SK-N-SH (cell line): ENCODE measurements at regions not wholly inside any gene's neighbourhood (a gene's known extent, or its start where the extent isn't known, plus 50 kb on each side); places are given as distances from the start of the nearest gene placed in this dataset.

Experiments
- CTCF ChIA-PET: fragments of 300-600, 350-600 bp; formaldehyde crosslinking; extraction: SDS; loops from one replicate; lab custom pipeline; 2021; lab: Yijun Ruan, JAX
- POLR2A ChIA-PET: fragments of 350-600 bp; sonication (Branson Sonifier 250); formaldehyde crosslinking; extraction: SDS; loops from one replicate; lab custom pipeline; 2020; ENCODE audit warnings: antibody characterized with exemption, inconsistent platforms; lab: Yijun Ruan, JAX
- DNase-seq: peaks from one replicate; pipeline ENCODE4 v3.0.0; 2012
- H2AFZ ChIP-seq: fragments of 200-600 bp; sonication (generic); 2 replicates; pipeline ENCODE4 v1.8.1; 2016; ENCODE audit warnings: antibody characterized with exemption, mild to moderate bottlenecking, low read depth
- H3F3A ChIP-seq: fragments of 200-600 bp; sonication (generic); replicated peaks from 2 replicates; pipeline ENCODE3; 2016; ENCODE audit warnings: antibody characterized with exemption, mild to moderate bottlenecking; ENCODE audit not compliant: insufficient read depth
- H3K27ac ChIP-seq, 2 experiments: fragments of 200-500 bp in 1 of 2; fragments of 200-600 bp in 1 of 2; sonication (Bioruptor generic) in 1 of 2; sonication (generic), shearing (Covaris generic) in 1 of 2; 2 replicates each; pipeline versions ENCODE4 v1.5.1 to v1.6.1; 2014 to 2016; ENCODE audit warnings: low read depth in 2 of 2, inconsistent platforms in 1 of 2, low read length in 1 of 2, mild to moderate bottlenecking in 1 of 2, mixed read lengths in 1 of 2
- H3K27me3 ChIP-seq: fragments of 200-600 bp; sonication (generic), shearing (Covaris generic); 2 replicates; pipeline ENCODE4 v1.6.1; 2016; ENCODE audit warnings: mixed run types; ENCODE audit not compliant: insufficient read depth
- H3K36me3 ChIP-seq, 2 experiments: fragments of 200-500 bp in 1 of 2; fragments of 200-600 bp in 1 of 2; sonication (Bioruptor generic) in 1 of 2; sonication (generic) in 1 of 2; replicated peaks in 1 of 2; 2 replicates each; pipeline versions ENCODE3 to v1.5.1; 2014 to 2016; ENCODE audit warnings: low read length in 1 of 2, mild to moderate bottlenecking in 1 of 2; ENCODE audit not compliant: insufficient read depth in 2 of 2, control insufficient read depth in 1 of 2
- H3K4me1 ChIP-seq, 2 experiments: fragments of 200-500 bp in 1 of 2; fragments of 200-600 bp in 1 of 2; sonication (Bioruptor generic) in 1 of 2; sonication (generic), shearing (Covaris generic) in 1 of 2; 2 replicates each; pipeline versions ENCODE4 v1.5.1 to v1.6.1; 2014 to 2016; ENCODE audit warnings: low read depth in 1 of 2, low read length in 1 of 2, mixed run types in 1 of 2; ENCODE audit not compliant: insufficient read depth in 2 of 2, control insufficient read depth in 1 of 2
- H3K4me2 ChIP-seq: fragments of 200-600 bp; sonication (generic), shearing (Covaris generic); 2 replicates; pipeline ENCODE4 v1.6.1; 2017; ENCODE audit warnings: mixed run types
- H3K4me3 ChIP-seq, 2 experiments: fragments of 200-500 bp in 1 of 2; fragments of 200-600 bp in 1 of 2; sonication (Bioruptor generic) in 1 of 2; sonication (generic), shearing (Covaris generic) in 1 of 2; 2 replicates each; pipeline versions ENCODE4 v1.5.1 to v1.8.1; 2014 to 2016; ENCODE audit warnings: low read depth in 2 of 2, inconsistent platforms in 1 of 2, low read length in 1 of 2, mild to moderate bottlenecking in 1 of 2, mixed read lengths in 1 of 2, moderate library complexity in 1 of 2
- H3K79me2 ChIP-seq: fragments of 200-600 bp; sonication (generic); 2 replicates; pipeline ENCODE4 v1.8.1; 2017; ENCODE audit warnings: mild to moderate bottlenecking; ENCODE audit not compliant: insufficient read depth
- H3K9ac ChIP-seq: fragments of 200-600 bp; sonication (generic); 2 replicates; pipeline ENCODE4 v1.6.1; 2017; ENCODE audit warnings: mixed run types
- H3K9me2 ChIP-seq: fragments of 200-600 bp; sonication (generic); 2 replicates; pipeline ENCODE4 v1.6.1; 2017; ENCODE audit warnings: mixed run types
- H3K9me3 ChIP-seq: fragments of 200-600 bp; sonication (generic); 2 replicates; pipeline ENCODE4 v1.6.1; 2017; ENCODE audit warnings: mixed run types, mild to moderate bottlenecking, moderate library complexity
- H4K20me1 ChIP-seq: fragments of 200-600 bp; sonication (generic); 2 replicates; pipeline ENCODE4 v1.6.1; 2017; ENCODE audit warnings: mild to moderate bottlenecking, mixed run types; ENCODE audit not compliant: insufficient read depth
- CTCF ChIP-seq: fragments of 200-600 bp; sonication (generic); IDR thresholded peaks from 2 replicates; pipeline ENCODE4 v1.6.1; 2017; ENCODE audit warnings: antibody characterized with exemption, mild to moderate bottlenecking, moderate library complexity
- EP300 ChIP-seq, 2 experiments: IDR thresholded peaks; 2 replicates each; pipeline versions ENCODE4 v1.4.0 to v1.6.1; 2012; ENCODE audit warnings: borderline replicate concordance in 1 of 2, low read depth in 1 of 2, low read length in 1 of 2
- MAX ChIP-seq: IDR thresholded peaks from 2 replicates; pipeline ENCODE4 v1.4.0; 2012; ENCODE audit warnings: low read depth
- MXI1 ChIP-seq: IDR thresholded peaks from 2 replicates; pipeline ENCODE4 v1.6.1; 2012; ENCODE audit warnings: mild to moderate bottlenecking, low read depth, low read length, improper control_type of control experiment
- NFIC ChIP-seq: IDR thresholded peaks from 2 replicates; pipeline ENCODE4 v1.4.0; 2012; ENCODE audit warnings: borderline replicate concordance
- PBX3 ChIP-seq: IDR thresholded peaks from 2 replicates; pipeline ENCODE4; 2012
- RCOR1 ChIP-seq: fragments of 150-350 bp; IDR thresholded peaks from 2 replicates; pipeline ENCODE4 v1.6.1; 2017; ENCODE audit warnings: antibody characterized with exemption, low read length
- SMC3 ChIP-seq: IDR thresholded peaks from 2 replicates; pipeline ENCODE4 v1.6.1; 2012; ENCODE audit warnings: low read depth, low read length, improper control_type of control experiment
- TCF12 ChIP-seq: IDR thresholded peaks from 2 replicates; pipeline ENCODE4 v1.4.0; 2012
- TEAD4 ChIP-seq: IDR thresholded peaks from 2 replicates; pipeline ENCODE4 v1.4.0; 2012; ENCODE audit warnings: mild to moderate bottlenecking, borderline replicate concordance; ENCODE audit not compliant: insufficient read depth
- USF2 ChIP-seq: fragments of 150-350 bp; IDR thresholded peaks from 2 replicates; pipeline ENCODE4 v1.6.1; 2017; ENCODE audit warnings: antibody characterized with exemption, low read length, low read depth, borderline replicate concordance
- ZBTB33 ChIP-seq: IDR thresholded peaks from 2 replicates; pipeline ENCODE4 v1.4.0; 2012; ENCODE audit warnings: low read depth, borderline replicate concordance
- WGBS: methylation state at CpG from one replicate; pipeline ENCODE4 v1.1.6; 2017; ENCODE audit warnings: low lambda C conversion rate; 5-methylcytosine and 5-hydroxymethylcytosine counted together

- 17% methylated on average over 4 of the region's 4 CpGs for WGBS
- no peak overlapping the region for H2AFZ ChIP-seq
- H3K27me3 ChIP-seq, result no peaks in the 10 kb centered on the region
- DNase-seq, result no peak
- H3K27ac ChIP-seq, result no peak overlapping the region
- H3K4me3 ChIP-seq, result no peak overlapping the region
- H3K79me2 ChIP-seq, result no peaks in the 10 kb centered on the region
- H3F3A ChIP-seq, result no peaks in the 10 kb centered on the region
- H3K9me2 ChIP-seq, result no peaks in the 10 kb centered on the region
- no peaks in the 10 kb centered on the region for H4K20me1 ChIP-seq
- POLR2A ChIA-PET, result no interaction called here
- H3K4me1 ChIP-seq, result peaks cover 0 to 3% of the 10 kb centered on the region in 2 experiments; a peak in 1 of 4 replicates
- H3K36me3 ChIP-seq, result no peaks in the 10 kb centered on the region
- no peak overlapping the region for H3K9ac ChIP-seq
- H3K9me3 ChIP-seq, result no peaks in the 10 kb centered on the region
- CTCF ChIA-PET, result no interaction called here
- H3K4me2 ChIP-seq, result no peak overlapping the region
- no peak for TF ChIP-seq PBX3
- TF ChIP-seq ZBTB33, result no peak
- no peak for TF ChIP-seq CTCF
- TF ChIP-seq TCF12, result no peak
- TF ChIP-seq MXI1, result no peak
- no peak for TF ChIP-seq SMC3
- TF ChIP-seq EP300 (IDR thresholded peaks at IDR 0.05; ENCODE audit: borderline replicate concordance in 1 of 2, low read depth in 1 of 2, low read length in 1 of 2), result no peak
- no peak for TF ChIP-seq TEAD4
- TF ChIP-seq MAX, result no peak
- TF ChIP-seq RCOR1, result no peak
- TF ChIP-seq USF2, result no peak
- TF ChIP-seq NFIC, result no peak
Measured at GRCh38 chr10:130787821-130788220, 523.7 kb downstream of the TCERG1L start.
